Dedifferentiated amniotic fluid mesenchymal stem cell (primary cell): ENCODE measurements at regions not wholly inside any gene's neighbourhood (a gene's known extent, or its start where the extent isn't known, plus 50 kb on each side); places are given as distances from the start of the nearest gene placed in this dataset.
A peak's percentile ranks its signal among the peaks of the same experiment; 100 is the strongest.
"Not testable (repeated sequence)": the region's sequence is repeated elsewhere in the genome, so short reads cannot be mapped to it uniquely, and the experiment has no call there.

Experiments used
- DNase-seq: peaks from one replicate; pipeline ENCODE4 v3.0.0-alpha.2; 2016; ENCODE audit errors: extremely low spot score

GRCh38 chr14:21825845-21826244 lies 152.2 kb upstream of the OR4E1 start:
- no peak for DNase-seq

DNA sequence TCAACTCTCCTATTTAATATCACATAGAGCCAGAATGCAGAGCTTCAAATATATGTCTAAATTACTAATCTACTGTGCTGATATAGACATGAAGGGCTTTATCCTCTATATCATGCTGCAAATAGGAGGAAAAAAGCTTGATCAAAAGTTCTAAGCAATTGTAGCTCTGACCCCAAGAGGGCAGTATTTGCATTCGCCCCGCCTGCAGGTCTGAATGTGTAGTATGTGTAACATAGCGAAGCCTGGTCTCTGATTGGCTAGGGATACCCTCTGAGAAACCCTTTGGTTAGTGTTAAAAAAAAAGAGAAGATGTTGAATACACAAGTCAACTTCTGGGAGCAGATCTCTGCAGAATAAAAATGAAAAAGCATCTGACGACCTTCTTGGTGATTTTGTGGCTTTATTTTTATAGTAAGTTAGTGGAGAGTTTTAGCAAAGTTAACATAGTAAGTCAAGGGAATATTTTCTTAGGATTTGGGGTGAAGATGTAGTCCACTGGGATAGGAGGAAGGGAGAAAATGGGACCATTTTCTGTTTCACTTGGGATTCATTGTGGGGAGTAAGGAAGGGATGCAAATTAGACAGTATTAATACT lies 151.6 kb upstream of the OR4E1 start:
- DNase-seq: no peak

DNA sequence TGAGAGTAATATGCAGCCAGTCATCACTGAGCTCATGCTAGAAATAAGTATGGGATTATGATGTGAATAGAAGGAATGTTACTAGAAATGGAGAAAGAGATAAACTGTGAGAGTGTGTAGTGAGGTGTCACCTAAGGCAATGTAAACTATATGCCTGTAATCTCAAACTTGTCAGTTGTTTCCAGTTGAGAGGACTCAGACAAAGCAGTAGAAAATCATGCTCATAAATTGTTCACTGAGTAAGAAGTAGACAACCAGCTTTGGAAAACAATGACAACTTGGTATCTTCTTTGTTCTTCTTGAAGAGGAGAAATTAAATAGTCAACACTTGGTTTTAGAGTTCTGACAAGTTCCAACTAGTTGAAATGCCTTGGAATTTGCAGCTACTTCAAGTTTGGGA lies 148.5 kb upstream of the OR4E1 start:
- no peak for DNase-seq

DNA sequence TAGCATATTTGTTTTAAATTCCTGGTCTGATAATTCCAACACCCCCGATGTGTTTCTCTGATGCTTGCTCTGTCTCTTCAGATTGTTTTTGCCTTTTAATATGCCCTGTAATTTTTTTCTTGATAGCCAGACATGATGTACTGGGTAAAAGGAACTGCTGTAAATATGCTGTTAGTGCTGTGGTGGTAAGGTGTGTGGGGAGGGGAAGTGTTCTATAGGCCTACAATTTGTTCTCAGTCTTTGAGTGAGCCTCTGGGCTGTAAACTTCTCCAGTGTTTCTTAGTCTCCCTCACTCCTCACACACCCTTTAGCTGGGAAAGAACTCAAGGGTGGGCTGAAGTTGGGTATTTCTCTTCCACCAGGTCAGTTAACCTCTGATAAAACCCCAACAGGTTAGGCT lies 147.0 kb upstream of the OR4E1 start:
- no peak for DNase-seq

GRCh38 chr14:21819891-21820290 lies 146.3 kb upstream of the OR4E1 start:
- not testable (repeated sequence) for DNase-seq

DNA sequence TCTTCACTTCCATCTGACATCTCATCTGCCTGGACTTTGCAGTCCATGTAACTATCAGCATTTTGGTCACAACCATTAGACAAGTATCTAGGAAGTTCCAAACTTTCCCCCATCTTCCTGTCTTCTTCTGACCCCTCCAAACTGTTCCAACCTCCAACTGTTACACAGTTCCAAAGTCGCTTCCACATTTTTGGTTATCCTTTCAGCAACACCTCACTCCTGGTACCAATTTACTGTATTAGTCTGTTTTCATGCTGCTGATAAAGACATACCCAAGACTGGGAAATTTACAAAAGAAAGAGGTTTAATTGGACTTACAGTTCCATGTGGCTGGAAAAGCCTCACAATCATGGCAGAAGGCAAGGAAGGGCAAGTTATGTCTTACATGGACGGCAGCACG lies 143.4 kb upstream of the OR4E1 start:
- DNase-seq: not testable (repeated sequence)

DNA sequence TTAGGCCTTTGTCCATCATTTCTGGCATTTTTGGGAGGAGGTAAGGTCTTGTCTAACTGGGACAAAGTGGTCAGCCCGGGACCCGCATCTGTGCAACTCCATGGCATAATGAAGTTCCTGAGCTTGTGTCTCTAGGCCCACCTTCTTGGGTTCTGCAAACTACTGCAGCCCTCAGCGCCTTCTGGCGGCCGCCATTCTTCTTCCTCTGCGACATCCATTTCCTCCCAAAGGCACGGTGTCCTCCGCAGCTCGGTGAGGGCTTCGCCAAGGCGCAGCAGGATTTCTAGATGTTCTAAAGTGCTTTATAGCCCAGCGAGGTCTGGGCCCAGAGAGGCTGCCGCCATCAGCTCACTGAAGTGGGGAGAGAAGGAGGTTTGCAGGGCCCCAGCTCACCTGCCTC lies 134.4 kb upstream of the OR4E1 start:
- no peak for DNase-seq

DNA sequence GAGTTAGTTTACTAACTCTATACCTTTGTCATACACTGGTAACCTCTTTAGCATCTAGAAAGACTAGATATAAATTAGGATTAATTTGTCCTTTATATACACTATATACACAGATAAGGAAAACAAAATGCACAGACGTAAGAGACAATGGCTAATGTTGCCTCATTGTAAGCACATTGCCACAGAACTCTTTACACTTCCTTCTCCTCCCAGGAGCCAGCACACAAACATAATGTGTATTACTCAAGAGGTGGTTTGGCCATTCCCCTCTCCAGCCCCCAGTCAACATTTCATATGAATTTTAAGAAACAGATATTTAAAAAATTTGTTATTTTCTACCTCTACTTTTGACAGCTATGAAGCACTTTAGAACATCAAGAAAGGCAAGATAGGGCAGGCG lies 131.4 kb upstream of the OR4E1 start:
- no peak for DNase-seq

DNA sequence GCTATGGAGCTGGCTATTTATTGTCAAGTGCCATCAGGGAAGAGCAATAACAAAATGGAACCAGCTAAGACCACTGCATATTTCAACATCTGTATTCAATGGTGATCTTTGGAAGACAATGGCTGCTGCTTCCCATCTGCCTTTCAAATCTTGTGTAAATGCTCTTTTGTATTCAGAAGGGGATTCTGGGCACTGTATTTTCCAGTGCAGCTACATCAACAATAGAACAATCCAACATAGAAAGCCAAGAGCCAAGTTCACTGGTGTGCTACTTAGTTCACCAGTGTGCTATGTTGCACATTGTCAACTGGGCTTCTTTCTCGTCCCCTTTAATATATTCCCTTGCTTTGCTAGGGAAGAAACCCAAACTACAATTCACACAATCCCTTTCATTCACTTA lies 128.8 kb upstream of the OR4E1 start:
- DNase-seq: no peak

- DNase-seq: no peak
These were observed 123.3 kb upstream of the OR4E1 start for GRCh38 chr14:21796916-21797315.

DNA sequence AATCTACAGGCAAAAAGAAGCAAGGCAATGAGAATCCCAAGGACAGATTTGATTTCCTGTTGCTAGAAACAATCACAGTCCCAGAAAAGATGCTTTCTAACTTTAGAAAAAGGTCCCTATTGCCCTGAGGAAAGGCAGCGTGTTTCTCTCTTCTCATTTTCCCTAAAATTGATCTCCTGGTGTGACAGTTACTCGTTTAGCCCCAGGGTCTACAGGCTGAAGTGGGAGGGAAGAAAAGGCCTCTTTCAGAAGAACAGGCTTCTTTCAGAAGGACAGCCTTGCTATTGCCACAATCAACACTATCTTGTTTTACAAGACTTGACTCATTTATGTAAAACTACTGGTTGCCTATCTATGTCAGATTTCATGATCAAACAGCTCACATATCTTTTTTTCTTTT lies 121.8 kb upstream of the OR4E1 start:
- DNase-seq: no peak

GRCh38 chr14:21791749-21792148 lies 118.1 kb upstream of the OR4E1 start:
- no peak for DNase-seq

DNA sequence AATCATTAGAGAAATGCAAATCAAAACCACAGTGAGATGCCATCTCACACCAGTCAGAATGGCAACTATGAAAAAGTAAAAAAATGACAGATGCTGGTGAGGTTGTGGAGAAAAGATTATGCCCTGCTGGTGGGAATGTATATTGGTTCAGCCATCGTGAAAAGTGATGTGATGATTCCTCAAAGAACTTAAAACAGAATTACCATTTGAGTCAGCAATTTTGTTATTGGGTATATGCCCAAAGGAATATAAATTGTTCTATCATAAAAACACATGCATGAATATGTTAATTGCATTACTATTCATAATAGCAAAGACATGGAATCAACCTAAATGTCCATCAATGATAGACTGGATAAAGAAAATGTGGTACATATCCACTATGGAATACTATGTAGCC lies 115.1 kb upstream of the OR4E1 start:
- not testable (repeated sequence) for DNase-seq

DNA sequence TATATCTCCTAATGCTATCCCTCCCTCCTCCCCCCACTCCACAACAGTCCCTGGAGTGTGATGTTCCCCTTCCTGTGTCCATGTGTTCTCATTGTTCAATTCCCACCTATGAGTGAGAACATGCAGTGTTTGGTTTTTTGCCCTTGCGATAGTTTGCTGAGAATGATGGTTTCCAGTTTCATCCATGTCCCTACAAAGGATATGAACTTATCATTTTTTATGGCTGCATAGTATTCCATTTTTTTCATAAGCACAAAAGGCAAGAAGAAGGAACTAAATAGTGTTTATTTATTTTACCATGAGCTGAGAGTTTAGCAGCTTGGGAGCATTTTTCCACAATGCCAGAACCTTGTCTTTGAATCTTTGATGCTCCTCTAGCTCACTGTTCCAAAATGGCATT lies 113.6 kb upstream of the OR4E1 start:
- not testable (repeated sequence) for DNase-seq

DNA sequence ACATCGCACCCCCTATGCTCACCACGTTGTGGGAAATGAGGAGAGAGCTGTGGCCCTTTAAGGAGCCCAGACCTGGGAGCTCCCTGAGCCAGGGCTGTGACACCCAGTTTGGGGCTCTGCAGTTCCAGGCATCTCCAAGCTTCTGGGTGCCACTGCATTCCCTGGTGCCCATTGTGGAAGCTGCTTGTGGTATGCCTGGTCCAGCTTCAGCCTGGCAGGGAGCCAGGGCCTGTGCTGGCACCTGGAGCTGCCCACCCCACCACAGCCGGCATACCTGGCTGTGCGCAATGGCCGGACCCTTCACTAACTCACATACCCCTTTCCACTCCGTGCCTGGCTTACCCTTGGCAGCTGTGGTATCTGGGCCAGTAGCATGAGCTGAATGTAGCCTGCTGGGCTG lies 107.9 kb upstream of the OR4E1 start:
- DNase-seq: no peak

DNA sequence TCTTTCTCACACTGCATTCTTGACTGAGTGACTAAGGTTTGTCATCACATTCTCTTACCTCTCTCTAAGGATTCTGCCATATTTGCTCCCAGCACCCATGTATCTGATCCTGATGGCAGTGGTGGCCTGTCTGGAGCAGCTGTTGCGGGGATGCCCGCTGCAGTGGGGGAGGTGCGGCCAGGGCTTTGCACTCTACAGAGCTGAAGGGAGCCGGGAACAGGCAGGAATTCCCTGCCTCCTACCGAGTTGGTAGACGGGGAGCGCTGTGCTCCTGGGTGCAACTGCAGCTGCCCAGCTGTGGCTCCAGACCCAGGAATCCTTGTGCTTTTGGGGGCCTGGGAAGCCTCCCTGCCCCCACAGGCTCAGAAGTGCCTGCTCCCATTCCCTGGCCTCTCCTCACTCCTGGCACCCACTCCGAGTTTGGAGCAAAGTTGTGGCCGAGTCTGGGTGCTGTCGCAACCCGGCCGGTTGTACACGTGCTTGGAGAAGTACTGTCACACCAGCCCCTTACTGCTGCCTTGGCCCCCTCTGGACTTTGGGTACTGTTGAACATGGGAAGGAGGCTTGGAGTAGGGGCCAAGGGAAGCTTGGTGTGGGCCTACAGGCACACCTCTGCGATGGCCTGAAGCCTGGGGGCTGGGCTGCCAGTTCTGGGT lies 106.9 kb upstream of the OR4E1 start:
- DNase-seq: no peak

DNA sequence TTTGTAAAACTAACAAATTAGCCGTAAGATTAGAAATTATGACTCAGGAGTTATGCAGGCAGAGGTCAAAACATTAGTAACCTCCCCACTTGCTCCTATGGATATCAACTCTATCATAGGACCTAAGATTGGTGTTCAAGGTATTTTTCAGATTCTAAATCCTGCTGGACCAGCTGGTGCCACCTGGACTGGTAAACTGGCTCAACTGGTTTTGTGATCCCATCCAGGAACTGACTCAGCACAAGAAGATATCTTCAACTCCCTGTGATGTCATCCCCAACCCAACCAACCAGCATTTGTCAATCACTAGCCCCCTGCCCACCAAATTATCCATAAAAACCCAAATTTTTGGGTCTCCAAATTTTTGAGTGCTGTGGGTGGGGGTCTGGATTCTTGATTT lies 98.1 kb upstream of the OR4E1 start:
- DNase-seq: no peak

GRCh38 chr14:21768875-21769257 lies 95.2 kb upstream of the OR4E1 start:
- no peak for DNase-seq

GRCh38 chr14:21768116-21768874 lies 94.7 kb upstream of the OR4E1 start:
- no peak for DNase-seq

- not testable (repeated sequence) for DNase-seq
These were observed 86.7 kb upstream of the OR4E1 start for GRCh38 chr14:21760360-21760759.

- DNase-seq: no peak
These were observed 75.8 kb upstream of the OR4E1 start for GRCh38 chr14:21749306-21749868.

DNA sequence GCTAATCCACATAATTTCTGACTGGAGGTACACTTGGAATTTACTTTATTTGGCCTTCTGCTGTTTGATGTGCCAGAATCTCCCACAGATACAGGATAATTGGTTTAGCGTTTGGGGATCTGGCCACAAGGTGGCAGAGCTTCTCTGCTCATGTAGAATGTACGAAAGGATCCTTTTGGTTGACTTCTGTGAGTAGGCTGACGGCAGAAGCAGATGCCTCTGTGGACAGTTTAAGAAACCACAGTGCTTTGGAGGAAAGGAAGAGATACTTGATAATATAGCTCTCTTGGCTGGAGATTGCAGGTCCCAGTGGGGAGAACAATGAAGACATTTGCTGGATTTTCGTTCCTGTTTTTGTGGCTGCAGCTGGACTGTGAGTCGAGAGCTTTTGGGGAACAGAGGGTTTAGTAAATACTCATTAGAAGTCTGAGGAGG lies 75.3 kb upstream of the OR4E1 start:
- DNase-seq: peak; percentile 16
